Sigmoid colon (tissue), 6 donors: ENCODE measurements at regions not wholly inside any gene's neighbourhood (a gene's known extent, or its start where the extent isn't known, plus 50 kb on each side); places are given as distances from the start of the nearest gene placed in this dataset.

ENCODE experiments used
- DNase-seq: peaks from one replicate; pipeline ENCODE4 v3.0.0-alpha.2; 2019
- H3K27ac ChIP-seq, 4 donors: fragments of 200-600 bp; sonication (generic); one replicate each; pipeline ENCODE4 v1.5.1; 2016 to 2019; ENCODE audit warnings: mild to moderate bottlenecking in 1 of 4
- H3K27me3 ChIP-seq, 3 donors: fragments of 200-600 bp; sonication (generic); one replicate each; pipeline ENCODE4 v1.5.1; 2019; ENCODE audit warnings: mild to moderate bottlenecking in 1 of 3
- H3K36me3 ChIP-seq, 4 donors: fragments of 200-600 bp; sonication (generic); one replicate each; pipeline ENCODE4 v1.5.1; 2016 to 2019
- H3K4me1 ChIP-seq, 4 donors: fragments of 200-600 bp; sonication (generic); one replicate each; pipeline ENCODE4 v1.5.1; 2017 to 2019
- H3K4me3 ChIP-seq, 4 donors: fragments of 200-600 bp; sonication (generic); one replicate each; pipeline ENCODE4 v1.5.1; 2017 to 2019; ENCODE audit warnings: mild to moderate bottlenecking in 2 of 4, moderate library complexity in 1 of 4
- H3K9me3 ChIP-seq, 4 donors: fragments of 200-600 bp in 3 of 4; sonication (generic) in 3 of 4; one replicate each; pipeline versions ENCODE4 v1.5.1 to v1.6.1; 2013 to 2019
- EP300 ChIP-seq, 4 donors: sonication (generic); formaldehyde crosslinking; IDR thresholded peaks; one replicate each; pipeline ENCODE4 v1.6.1; 2017; ENCODE audit warnings: antibody characterized with exemption in 4 of 4
- POLR2A ChIP-seq, 2 donors: fragments of 450-650 bp; IDR thresholded peaks; one replicate each; pipeline ENCODE4 v1.6.1; 2016; ENCODE audit warnings: antibody characterized with exemption in 2 of 2, mild to moderate bottlenecking in 2 of 2, moderate library complexity in 2 of 2
- POLR2AphosphoS5 ChIP-seq, 4 donors: sonication (generic); formaldehyde crosslinking; IDR thresholded peaks; one replicate each; pipeline ENCODE4 v1.6.1; 2017; ENCODE audit warnings: antibody characterized with exemption in 4 of 4
- WGBS, 2 donors: extraction: QIAGEN DNeasy Blood & Tissue Kit; methylation state at CpG; one replicate each; pipeline ENCODE4 v1.1.7; 2013; 5-methylcytosine and 5-hydroxymethylcytosine counted together
- intact Hi-C: fragments of 100-400 bp; cut with DNase I; formaldehyde crosslinking; loops from one replicate; pipeline ENCODE4 v1.15.1; 2023
- TF ChIP-seq, protein P1 (sequence below), 4 experiments: fragments of 450-650 bp in 3 of 4; fragments of 200-600 bp in 1 of 4; IDR thresholded peaks; one replicate each; pipeline ENCODE4 v1.5.1; 2016 to 2019; ENCODE audit warnings: antibody characterized with exemption in 4 of 4, mild to moderate bottlenecking in 3 of 4, moderate library complexity in 2 of 4
- donor health status: healthy with polysubstance abuse.
- donor health status: healthy.

DNA sequence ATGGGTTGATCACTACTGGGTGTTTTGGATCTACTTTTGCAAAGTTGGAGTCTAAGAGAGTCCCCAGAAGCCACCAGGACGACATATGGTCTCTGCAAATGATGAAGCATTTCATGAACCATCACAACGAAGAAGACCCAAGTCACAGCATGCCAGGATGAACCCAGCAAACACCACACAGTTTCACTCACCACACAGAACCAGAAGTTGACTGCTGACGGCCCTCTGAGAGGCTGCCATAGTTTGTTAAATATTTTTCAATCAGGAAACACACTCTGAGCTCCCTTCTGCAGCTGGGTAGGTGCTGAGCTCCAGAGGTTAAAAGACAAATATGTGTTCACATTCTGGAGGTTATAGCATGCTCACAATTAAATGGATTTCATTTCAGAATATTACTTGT lies 271.4 kb downstream of the DCDC2C start:
- 40 to 73% methylated on average over 3 of the region's 3 CpGs for WGBS, 2 donors
- Histone ChIP-seq H3K27ac (no peak overlapping the region), H3K4me1 (no peaks in the 10 kb centered on the region), H3K9me3 (peaks cover 0 to 2% (median 0%) of the 10 kb centered on the region in 4 donors), H3K27me3 (peaks cover 0 to 7% (median 0%) of the 10 kb centered on the region in 3 donors), H3K36me3 (no peaks in the 10 kb centered on the region), H3K4me3 (no peak overlapping the region)
- intact Hi-C loops = no loop called here
- no peak for DNase-seq
- TF ChIP-seq POLR2AphosphoS5 (IDR thresholded peaks at IDR 0.05) (no peak), EP300 (IDR thresholded peaks at IDR 0.05) (no peak)

DNA sequence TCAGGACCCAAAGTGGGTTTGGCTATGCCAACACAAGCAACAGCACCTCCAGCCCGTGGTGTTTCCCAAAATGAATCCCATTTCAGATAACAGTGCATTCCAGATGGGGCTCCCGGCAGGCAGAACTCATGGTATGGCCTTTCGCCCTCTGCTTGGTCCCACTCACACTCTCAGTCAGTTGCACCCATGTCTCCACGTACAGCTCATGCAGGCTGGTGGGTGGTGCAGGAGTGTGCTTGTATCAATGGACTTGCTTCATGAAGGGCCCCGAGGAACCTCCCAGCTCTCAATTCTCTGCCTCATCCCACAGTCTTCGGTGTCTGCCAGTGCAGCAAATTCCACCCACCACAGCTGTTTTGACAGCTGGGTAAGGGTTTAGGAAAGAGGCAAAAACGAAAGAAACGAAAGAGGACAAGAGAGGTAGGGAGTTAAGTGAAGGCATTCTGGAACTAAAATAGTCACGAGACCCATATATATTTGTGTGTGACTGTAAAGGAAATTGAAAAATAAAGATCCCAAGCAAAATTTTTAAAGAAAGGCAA lies 278.1 kb downstream of the DCDC2C start:
- DNase-seq = no peak
- TF ChIP-seq, protein P1, sequence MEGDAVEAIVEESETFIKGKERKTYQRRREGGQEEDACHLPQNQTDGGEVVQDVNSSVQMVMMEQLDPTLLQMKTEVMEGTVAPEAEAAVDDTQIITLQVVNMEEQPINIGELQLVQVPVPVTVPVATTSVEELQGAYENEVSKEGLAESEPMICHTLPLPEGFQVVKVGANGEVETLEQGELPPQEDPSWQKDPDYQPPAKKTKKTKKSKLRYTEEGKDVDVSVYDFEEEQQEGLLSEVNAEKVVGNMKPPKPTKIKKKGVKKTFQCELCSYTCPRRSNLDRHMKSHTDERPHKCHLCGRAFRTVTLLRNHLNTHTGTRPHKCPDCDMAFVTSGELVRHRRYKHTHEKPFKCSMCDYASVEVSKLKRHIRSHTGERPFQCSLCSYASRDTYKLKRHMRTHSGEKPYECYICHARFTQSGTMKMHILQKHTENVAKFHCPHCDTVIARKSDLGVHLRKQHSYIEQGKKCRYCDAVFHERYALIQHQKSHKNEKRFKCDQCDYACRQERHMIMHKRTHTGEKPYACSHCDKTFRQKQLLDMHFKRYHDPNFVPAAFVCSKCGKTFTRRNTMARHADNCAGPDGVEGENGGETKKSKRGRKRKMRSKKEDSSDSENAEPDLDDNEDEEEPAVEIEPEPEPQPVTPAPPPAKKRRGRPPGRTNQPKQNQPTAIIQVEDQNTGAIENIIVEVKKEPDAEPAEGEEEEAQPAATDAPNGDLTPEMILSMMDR (IDR thresholded peaks at IDR 0.05) = no peak
- TF ChIP-seq POLR2A (IDR thresholded peaks at IDR 0.05) = no peak
- TF ChIP-seq EP300 (IDR thresholded peaks at IDR 0.05) = no peak
- no peak for TF ChIP-seq POLR2AphosphoS5 (IDR thresholded peaks at IDR 0.05)
- Histone ChIP-seq H3K27me3 (no peaks in the 10 kb centered on the region), H3K4me3 (no peak overlapping the region), H3K27ac (no peak overlapping the region), H3K36me3 (no peaks in the 10 kb centered on the region), H3K9me3 (peaks cover 0 to 2% (median 0%) of the 10 kb centered on the region in 4 donors), H3K4me1 (no peaks in the 10 kb centered on the region)
- intact Hi-C loops = no loop called here
- whole genome bisulfite sequencing, 2 donors = 81 to 83% methylated on average over 9 of the region's 9 CpGs

GRCh38 chr2:3982160-3982559 lies 278.8 kb downstream of the DCDC2C start:
- Histone ChIP-seq H3K4me1 (no peaks in the 10 kb centered on the region), H3K4me3 (no peak overlapping the region), H3K27ac (no peak overlapping the region), H3K36me3 (no peaks in the 10 kb centered on the region), H3K9me3 (peaks cover 0 to 2% (median 0%) of the 10 kb centered on the region in 4 donors), H3K27me3 (no peaks in the 10 kb centered on the region)
- no peak for DNase-seq
- 85 to 92% methylated on average over 2 of the region's 2 CpGs for WGBS, 2 donors
- TF ChIP-seq, protein P1 (IDR thresholded peaks at IDR 0.05) = no peak
- TF ChIP-seq POLR2A (IDR thresholded peaks at IDR 0.05) = no peak
- intact Hi-C loops = no loop called here

DNA sequence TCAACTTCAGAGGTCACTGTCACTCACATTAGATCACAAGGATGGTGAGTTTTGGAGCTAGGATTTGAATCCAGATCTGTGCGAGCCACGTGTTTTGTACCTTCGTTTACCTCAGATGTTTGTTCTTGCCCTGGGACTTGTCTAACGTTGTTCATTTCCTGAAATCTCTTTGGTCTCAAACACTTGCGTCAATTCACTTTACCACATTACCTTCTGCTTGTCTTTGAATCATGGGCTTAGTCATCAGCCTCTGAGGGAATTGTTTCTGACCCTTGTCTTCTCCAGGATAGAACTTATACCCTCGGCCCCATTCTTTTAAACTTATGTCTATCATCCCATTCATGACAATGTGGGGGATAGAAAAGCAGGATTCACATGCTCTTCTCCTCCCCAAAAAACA lies 282.7 kb downstream of the DCDC2C start:
- Histone ChIP-seq H3K4me3 (no peak overlapping the region), H3K36me3 (no peaks in the 10 kb centered on the region), H3K4me1 (no peaks in the 10 kb centered on the region), H3K27me3 (no peaks in the 10 kb centered on the region), H3K9me3 (no peaks in the 10 kb centered on the region), H3K27ac (no peak overlapping the region)
- DNase-seq = no peak
- TF ChIP-seq, protein P1 (IDR thresholded peaks at IDR 0.05) = no peak
- no peak for TF ChIP-seq POLR2AphosphoS5 (IDR thresholded peaks at IDR 0.05)
- TF ChIP-seq EP300 (IDR thresholded peaks at IDR 0.05) = no peak
- TF ChIP-seq POLR2A (IDR thresholded peaks at IDR 0.05) = no peak
- intact Hi-C loops = no loop called here
- 74 to 81% methylated on average over 6 of the region's 6 CpGs for WGBS, 2 donors

GRCh38 chr2:3986530-3987258 lies 283.3 kb downstream of the DCDC2C start:
- Histone ChIP-seq H3K9me3 (no peaks in the 10 kb centered on the region), H3K4me3 (no peak overlapping the region), H3K27me3 (no peaks in the 10 kb centered on the region), H3K36me3 (no peaks in the 10 kb centered on the region), H3K27ac (no peak overlapping the region), H3K4me1 (no peaks in the 10 kb centered on the region)
- TF ChIP-seq POLR2AphosphoS5 (IDR thresholded peaks at IDR 0.05) (no peak), EP300 (IDR thresholded peaks at IDR 0.05) (no peak), POLR2A (IDR thresholded peaks at IDR 0.05) (no peak)
- TF ChIP-seq, protein P1 (IDR thresholded peaks at IDR 0.05) = no peak
- WGBS, 2 donors = 71 to 82% methylated on average over 7 of the region's 7 CpGs
- intact Hi-C loops = no loop called here
- DNase-seq = no peak
